Esophagus squamous epithelium (tissue), 5 donors: ENCODE measurements at regions not wholly inside any gene's neighbourhood (a gene's known extent, or its start where the extent isn't known, plus 50 kb on each side); places are given as distances from the start of the nearest gene placed in this dataset.

Source experiments
- DNase-seq: peaks from one replicate; lab custom pipeline; 2025; lab: John Stamatoyannopoulos, UW
- H3K27ac ChIP-seq, 4 donors: fragments of 200-600 bp; sonication (generic); one replicate each; pipeline ENCODE4 v1.5.1; 2016 to 2019; ENCODE audit warnings: mild to moderate bottlenecking in 1 of 4
- H3K27me3 ChIP-seq, 4 donors: fragments of 200-600 bp; sonication (generic); 1 replicate in 3 of 4; 2 replicates in 1 of 4; pipeline versions ENCODE4 v1.5.1 to v1.6.0; 2017 to 2021; ENCODE audit warnings: antibody characterized with exemption in 1 of 4
- H3K36me3 ChIP-seq, 3 donors: fragments of 200-600 bp; sonication (generic); one replicate each; pipeline ENCODE4 v1.5.1; 2016 to 2019
- H3K4me1 ChIP-seq, 3 donors: fragments of 200-600 bp; sonication (generic); one replicate each; pipeline ENCODE4 v1.5.1; 2017 to 2019
- H3K4me3 ChIP-seq, 4 donors: fragments of 200-600 bp; sonication (generic); 1 replicate in 3 of 4; 2 replicates in 1 of 4; pipeline ENCODE4 v1.5.1; 2016 to 2019; ENCODE audit warnings: mild to moderate bottlenecking in 2 of 4, moderate library complexity in 1 of 4
- H3K9me3 ChIP-seq, 3 donors: fragments of 200-600 bp; sonication (generic); one replicate each; pipeline ENCODE4 v1.5.1; 2016 to 2019
- POLR2A ChIP-seq, 4 donors: fragments of 450-650 bp; IDR thresholded peaks; one replicate each; pipeline ENCODE4 v1.6.1; 2017; ENCODE audit warnings: antibody characterized with exemption in 4 of 4, mild to moderate bottlenecking in 4 of 4, moderate library complexity in 3 of 4
- WGBS, 2 donors: methylation state at CpG; one replicate each; pipeline ENCODE4 v1.1.5; 2018; 5-methylcytosine and 5-hydroxymethylcytosine counted together
- intact Hi-C: fragments of 100-400 bp; cut with DNase I; formaldehyde crosslinking; loops from one replicate; pipeline ENCODE4 v1.15.0; 2022
- TF ChIP-seq, protein P1 (sequence below), 6 experiments: fragments of 450-650 bp in 4 of 6; fragments of 200-600 bp in 2 of 6; sonication (generic) in 2 of 6; IDR thresholded peaks; one replicate each; pipeline ENCODE4 v1.5.1; 2016 to 2019; ENCODE audit warnings: antibody characterized with exemption in 6 of 6, mild to moderate bottlenecking in 4 of 6, moderate library complexity in 4 of 6
- donor health status: DM: yes; HTN: yes; CAD: no.

DNA sequence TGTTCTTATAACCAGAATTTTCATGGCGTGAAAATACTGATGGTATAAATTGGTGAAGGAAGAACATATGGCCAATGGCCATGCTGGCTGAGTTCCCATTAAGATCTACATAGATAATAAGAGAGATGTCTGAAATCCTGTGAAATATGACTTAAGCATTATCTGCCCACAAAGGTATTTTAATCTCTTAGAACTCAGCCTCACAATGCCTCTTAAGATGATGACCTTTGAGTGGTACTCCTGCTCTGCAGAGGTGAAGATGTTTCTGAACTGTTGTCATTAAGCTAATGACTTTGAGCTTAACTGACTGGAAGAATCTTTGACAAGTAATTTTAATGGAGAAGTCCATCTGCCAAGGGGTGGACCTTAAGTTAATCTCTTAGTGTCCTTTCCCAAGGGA is 148.7 kb downstream of the ZNF326 start:
- H3K27me3 ChIP-seq: no peaks in the 10 kb centered on the region
- TF ChIP-seq POLR2A (IDR thresholded peaks at IDR 0.05): no peak
- TF ChIP-seq, protein P1, sequence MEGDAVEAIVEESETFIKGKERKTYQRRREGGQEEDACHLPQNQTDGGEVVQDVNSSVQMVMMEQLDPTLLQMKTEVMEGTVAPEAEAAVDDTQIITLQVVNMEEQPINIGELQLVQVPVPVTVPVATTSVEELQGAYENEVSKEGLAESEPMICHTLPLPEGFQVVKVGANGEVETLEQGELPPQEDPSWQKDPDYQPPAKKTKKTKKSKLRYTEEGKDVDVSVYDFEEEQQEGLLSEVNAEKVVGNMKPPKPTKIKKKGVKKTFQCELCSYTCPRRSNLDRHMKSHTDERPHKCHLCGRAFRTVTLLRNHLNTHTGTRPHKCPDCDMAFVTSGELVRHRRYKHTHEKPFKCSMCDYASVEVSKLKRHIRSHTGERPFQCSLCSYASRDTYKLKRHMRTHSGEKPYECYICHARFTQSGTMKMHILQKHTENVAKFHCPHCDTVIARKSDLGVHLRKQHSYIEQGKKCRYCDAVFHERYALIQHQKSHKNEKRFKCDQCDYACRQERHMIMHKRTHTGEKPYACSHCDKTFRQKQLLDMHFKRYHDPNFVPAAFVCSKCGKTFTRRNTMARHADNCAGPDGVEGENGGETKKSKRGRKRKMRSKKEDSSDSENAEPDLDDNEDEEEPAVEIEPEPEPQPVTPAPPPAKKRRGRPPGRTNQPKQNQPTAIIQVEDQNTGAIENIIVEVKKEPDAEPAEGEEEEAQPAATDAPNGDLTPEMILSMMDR (IDR thresholded peaks at IDR 0.05): no peak
- H3K4me3 ChIP-seq: no peak overlapping the region
- H3K36me3 ChIP-seq: no peaks in the 10 kb centered on the region
- intact Hi-C loops: no loop called here
- no peaks in the 10 kb centered on the region for H3K4me1 ChIP-seq
- H3K27ac ChIP-seq: no peak overlapping the region
- WGBS, 2 donors: 81 to 87% methylated on average over 1 of the region's 1 CpG
- H3K9me3 ChIP-seq: peaks cover 0 to 13% (median 3%) of the 10 kb centered on the region in 3 donors
- DNase-seq: no peak

DNA sequence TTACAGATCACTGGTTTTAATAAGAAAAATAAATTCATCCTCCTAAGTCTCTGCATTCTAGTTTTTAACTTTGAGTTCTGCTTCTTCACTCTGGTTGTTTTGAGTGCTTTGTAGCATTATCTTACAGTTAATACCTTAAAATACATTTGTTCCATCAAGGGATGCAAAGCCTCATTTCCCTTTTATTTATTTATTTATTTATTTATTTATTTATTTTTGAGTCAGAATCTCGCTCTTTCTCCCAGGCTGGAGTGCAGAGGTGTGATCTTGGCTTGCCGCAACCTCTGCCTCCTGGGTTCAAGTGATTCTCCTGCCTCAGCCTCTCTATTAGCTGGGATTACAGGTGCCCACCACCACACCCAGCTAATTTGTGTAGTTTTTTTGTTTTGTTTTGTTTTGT is 147.8 kb downstream of the ZNF326 start:
- TF ChIP-seq, protein P1 (IDR thresholded peaks at IDR 0.05): no peak
- TF ChIP-seq POLR2A (IDR thresholded peaks at IDR 0.05): no peak
- 75 to 86% methylated on average over 2 of the region's 2 CpGs for WGBS, 2 donors
- no peaks in the 10 kb centered on the region for H3K36me3 ChIP-seq
- no peaks in the 10 kb centered on the region for H3K4me1 ChIP-seq
- no peak overlapping the region for H3K4me3 ChIP-seq
- peaks cover 0 to 13% (median 3%) of the 10 kb centered on the region in 3 donors for H3K9me3 ChIP-seq
- no peaks in the 10 kb centered on the region for H3K27me3 ChIP-seq
- intact Hi-C loops: no loop called here
- H3K27ac ChIP-seq: no peak overlapping the region
- DNase-seq: no peak

DNA sequence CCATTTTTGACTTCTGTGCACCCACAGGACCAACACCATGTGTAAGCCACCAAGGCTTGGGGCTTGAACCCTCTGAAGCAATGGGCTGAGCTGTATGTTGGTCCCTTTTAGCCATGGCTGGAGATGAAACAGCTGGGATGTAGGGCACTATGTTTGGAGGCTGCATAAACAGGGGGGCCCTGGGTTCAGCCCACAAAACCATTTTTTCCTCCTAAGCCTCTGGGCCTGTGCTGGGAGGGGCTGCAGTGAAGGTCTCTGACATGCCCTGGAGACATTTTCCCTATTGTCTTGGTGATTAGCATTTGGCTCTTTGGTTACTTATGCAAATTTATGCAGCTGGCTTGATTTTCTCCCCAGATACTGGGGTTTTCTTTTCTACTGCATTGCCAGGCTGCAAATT is 144.9 kb downstream of the ZNF326 start:
- intact Hi-C loops: no loop called here

DNA sequence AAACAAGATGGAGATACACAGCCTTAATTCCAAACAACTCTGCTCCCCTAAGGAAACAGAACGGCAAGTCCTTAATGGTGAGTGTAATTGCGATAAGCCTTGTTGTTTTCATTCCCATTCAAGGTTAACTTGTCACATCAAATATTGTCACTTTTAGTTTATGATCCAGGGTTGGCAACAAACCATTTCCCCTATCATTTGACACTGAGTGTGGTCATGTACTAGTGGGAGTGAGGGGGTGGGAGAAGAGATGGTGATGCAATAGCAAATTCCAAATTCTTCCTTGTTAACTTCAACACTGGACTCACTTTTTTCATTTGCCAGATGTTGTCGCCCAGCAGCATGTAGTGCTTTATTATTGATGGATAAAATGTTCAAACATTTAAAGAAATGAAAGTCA is 140.4 kb downstream of the ZNF326 start:
- intact Hi-C loops: no loop called here
- DNase-seq: no peak
- no peak overlapping the region for H3K4me3 ChIP-seq
- peaks cover 0 to 13% (median 3%) of the 10 kb centered on the region in 3 donors for H3K9me3 ChIP-seq
- no peaks in the 10 kb centered on the region for H3K36me3 ChIP-seq
- no peaks in the 10 kb centered on the region for H3K4me1 ChIP-seq
- no peaks in the 10 kb centered on the region for H3K27me3 ChIP-seq
- no peak for TF ChIP-seq POLR2A (IDR thresholded peaks at IDR 0.05)
- TF ChIP-seq, protein P1 (IDR thresholded peaks at IDR 0.05): no peak
- H3K27ac ChIP-seq: no peak overlapping the region
- 38 to 41% methylated on average over 3 of the region's 3 CpGs for WGBS, 2 donors

More for the DNA sequence above, 144.9 kb downstream of the ZNF326 start:
- no peaks in the 10 kb centered on the region for H3K36me3 ChIP-seq
- no peak for TF ChIP-seq POLR2A (IDR thresholded peaks at IDR 0.05)
- TF ChIP-seq, protein P1 (IDR thresholded peaks at IDR 0.05): no peak
- H3K27me3 ChIP-seq: no peaks in the 10 kb centered on the region
- H3K9me3 ChIP-seq: peaks cover 0 to 13% (median 3%) of the 10 kb centered on the region in 3 donors
- no peaks in the 10 kb centered on the region for H3K4me1 ChIP-seq
- no peak overlapping the region for H3K4me3 ChIP-seq
- no peak overlapping the region for H3K27ac ChIP-seq
- no peak for DNase-seq

DNA sequence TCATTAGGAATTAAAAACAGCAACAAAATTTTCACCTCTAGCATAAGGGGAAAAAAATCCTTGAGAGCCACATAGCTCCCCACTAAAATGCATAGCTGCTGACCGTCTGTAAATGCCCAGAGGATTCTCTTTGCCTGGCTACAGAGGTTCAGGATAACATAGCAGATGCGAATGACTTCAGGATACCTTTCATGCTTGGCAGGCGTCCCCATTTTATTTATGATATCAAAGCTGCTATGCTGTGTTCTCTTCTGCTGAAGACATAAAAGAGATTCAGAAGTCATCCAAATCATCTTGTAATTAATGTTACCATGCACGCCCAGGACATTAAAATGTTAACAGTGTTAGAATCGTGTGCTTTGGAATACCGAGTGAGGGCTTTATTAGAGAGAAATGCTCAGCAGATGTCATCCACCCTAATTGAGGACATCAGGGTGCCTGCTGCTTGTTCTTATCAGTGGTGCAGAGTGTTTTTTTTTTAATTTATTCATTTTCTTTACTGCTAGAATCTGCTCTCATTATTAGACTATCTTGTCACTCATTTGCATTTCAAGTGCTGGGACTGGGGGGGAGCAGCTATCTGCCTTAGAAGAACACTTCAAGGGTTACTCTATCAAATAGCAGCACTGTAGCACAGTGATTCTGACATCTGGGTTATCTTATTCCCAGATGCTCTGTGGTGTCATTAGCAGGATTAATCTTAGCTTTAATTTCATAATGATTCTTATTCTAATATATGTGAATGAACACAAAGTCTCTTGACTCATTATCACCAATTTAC is 139.5 kb downstream of the ZNF326 start:
- TF ChIP-seq, protein P1 (IDR thresholded peaks at IDR 0.05): no peak
- no peak overlapping the region for H3K4me3 ChIP-seq
- H3K4me1 ChIP-seq: no peaks in the 10 kb centered on the region
- H3K36me3 ChIP-seq: no peaks in the 10 kb centered on the region
- H3K27ac ChIP-seq: no peak overlapping the region
- DNase-seq: no peak
- H3K9me3 ChIP-seq: peaks cover 0 to 6% (median 0%) of the 10 kb centered on the region in 3 donors
- intact Hi-C loops: no loop called here
- H3K27me3 ChIP-seq: peaks cover 0 to 4% (median 0%) of the 10 kb centered on the region in 4 donors
- WGBS, 2 donors: 64 to 68% methylated on average over 6 of the region's 6 CpGs
